HL-60 (cell line): ENCODE measurements at regions not wholly inside any gene's neighbourhood (a gene's known extent, or its start where the extent isn't known, plus 50 kb on each side); places are given as distances from the start of the nearest gene placed in this dataset.

Source experiments
- DNase-seq, 2 experiments: peaks; one replicate each; pipeline ENCODE4 v3.0.0-alpha.2; 2010 to 2020; ENCODE audit warnings: low read depth in 1 of 2, low spot score in 1 of 2
- H3K27ac ChIP-seq: fragments of 250-450 bp; sonication (Bioruptor Pico); replicated peaks from 2 replicates; pipeline ENCODE4 v1.5.1; 2020; ENCODE audit warnings: mild to moderate bottlenecking, moderate library complexity
- H3K27me3 ChIP-seq: fragments of 250-450 bp; sonication (Bioruptor Pico); 2 replicates; pipeline ENCODE4 v1.5.1; 2021; ENCODE audit warnings: mild to moderate bottlenecking, moderate library complexity; ENCODE audit not compliant: insufficient read depth, poor library complexity, severe bottlenecking
- H3K4me3 ChIP-seq: replicated peaks from 2 replicates; pipeline ENCODE4 v1.5.1; 2011; ENCODE audit warnings: mild to moderate bottlenecking, control low read depth, low read length; ENCODE audit not compliant: insufficient read depth
- CTCF ChIP-seq: IDR thresholded peaks from one replicate; pipeline ENCODE4 v1.5.1; 2011; ENCODE audit warnings: low read length, control low read depth, inconsistent platforms; ENCODE audit not compliant: insufficient read depth
- GABPA ChIP-seq: IDR thresholded peaks from 2 replicates; pipeline ENCODE4 v1.6.1; 2012; ENCODE audit warnings: low read depth
- POLR2AphosphoS5 ChIP-seq: IDR thresholded peaks from 2 replicates; pipeline ENCODE4 v1.6.1; 2012; ENCODE audit warnings: low read depth
- REST ChIP-seq: IDR thresholded peaks from 2 replicates; pipeline ENCODE4 v1.6.1; 2012; ENCODE audit warnings: low read depth; ENCODE audit not compliant: insufficient replicate concordance
- SPI1 ChIP-seq: IDR thresholded peaks from 2 replicates; pipeline ENCODE4 v1.6.1; 2012; ENCODE audit warnings: low read depth, mild to moderate bottlenecking, borderline replicate concordance

GRCh38 chr2:236853585-236854051 is 232.1 kb upstream of the COPS8 start:
- TF ChIP-seq REST (no peak), GABPA (no peak), SPI1 (no peak), POLR2AphosphoS5 (no peak), CTCF (no peak)
- DNase-seq = no peak
- no peaks in the 10 kb centered on the region for H3K27me3 ChIP-seq
- no peak overlapping the region for H3K4me3 ChIP-seq
- no peak overlapping the region for H3K27ac ChIP-seq

- no peak for TF ChIP-seq CTCF
- TF ChIP-seq REST = no peak
- TF ChIP-seq SPI1 = no peak
- TF ChIP-seq GABPA = no peak
- no peak for TF ChIP-seq POLR2AphosphoS5
- DNase-seq = no peak
- no peak overlapping the region for H3K27ac ChIP-seq
- no peak overlapping the region for H3K4me3 ChIP-seq
- H3K27me3 ChIP-seq = no peaks in the 10 kb centered on the region
These were observed 230.4 kb upstream of the COPS8 start for GRCh38 chr2:236855176-236855865.

GRCh38 chr2:236855866-236856847 is 229.5 kb upstream of the COPS8 start:
- no peaks in the 10 kb centered on the region for H3K27me3 ChIP-seq
- H3K27ac ChIP-seq = no peak overlapping the region
- TF ChIP-seq POLR2AphosphoS5 (no peak), REST (no peak), CTCF (no peak), SPI1 (no peak)
- no peak for DNase-seq
- H3K4me3 ChIP-seq = no peak overlapping the region
